ENCODE measurements at regions not wholly inside any gene's neighbourhood (a gene's known extent, or its start where the extent isn't known, plus 50 kb on each side); places are given as distances from the start of the nearest gene placed in this dataset.

GRCh38 chr11:33476945-33477606, 219.9 kb downstream of the HIPK3 start:
- no peak for DNase-seq (ENCODE audit: low read depth in 4 of 4, low spot score in 3 of 4)

- DNase-seq (ENCODE audit: low read depth in 4 of 4, low spot score in 3 of 4): peak; percentile 61 to 69 (median 65)
Observed at GRCh38 chr11:33475993-33476392, 218.8 kb downstream of the HIPK3 start.

DNA sequence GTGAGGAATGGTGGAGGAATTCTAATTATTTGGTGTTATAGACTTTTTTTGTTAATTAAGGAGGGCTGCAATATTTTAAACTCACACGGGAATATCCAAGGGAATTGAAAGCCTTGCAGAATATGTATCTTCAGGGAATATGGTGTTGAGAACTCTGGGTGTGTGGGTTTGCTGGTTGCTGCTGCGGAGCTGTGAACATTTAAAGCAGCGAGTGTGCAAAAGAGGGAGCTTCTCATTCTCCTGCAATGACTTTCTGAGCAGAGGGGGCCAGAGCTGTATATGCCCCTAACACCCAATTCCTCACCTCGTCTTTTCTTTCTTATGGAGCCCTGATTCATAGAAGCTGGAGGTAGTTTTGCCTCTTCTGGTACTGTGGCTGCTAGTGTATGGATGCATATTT, 217.7 kb downstream of the HIPK3 start:
- DNase-seq (ENCODE audit: low read depth in 4 of 4, low spot score in 3 of 4): no peak

- DNase-seq (ENCODE audit: low read depth in 4 of 4, low spot score in 3 of 4): no peak
Observed at GRCh38 chr11:33471541-33471940, 214.4 kb downstream of the HIPK3 start.

- no peak for DNase-seq (ENCODE audit: low read depth in 4 of 4, low spot score in 3 of 4)
Observed at GRCh38 chr11:33467966-33468365, 210.8 kb downstream of the HIPK3 start.

DNA sequence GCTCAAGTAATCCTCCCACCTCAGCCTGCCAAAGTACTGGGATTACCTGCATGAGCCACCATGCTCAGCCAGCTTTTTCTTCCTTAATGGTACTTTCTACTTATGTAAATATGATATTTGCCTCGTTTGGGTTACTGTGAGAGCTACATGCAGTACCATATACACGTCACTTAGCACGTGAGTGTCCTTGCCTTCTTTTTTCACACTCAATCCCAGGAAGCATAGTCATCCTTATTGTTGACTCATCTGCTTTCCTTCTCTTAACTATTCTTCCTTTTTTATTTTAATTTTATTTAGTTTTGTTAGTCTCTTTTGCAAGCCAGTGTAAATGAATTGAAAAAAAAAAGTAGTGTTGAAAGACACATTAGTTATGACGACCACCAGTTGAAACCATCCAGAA, 205.9 kb downstream of the HIPK3 start:
- DNase-seq (ENCODE audit: low read depth in 4 of 4, low spot score in 3 of 4): no peak

GRCh38 chr11:33461369-33462125, 204.4 kb downstream of the HIPK3 start:
- no peak for DNase-seq (ENCODE audit: low read depth in 4 of 4, low spot score in 3 of 4)

DNA sequence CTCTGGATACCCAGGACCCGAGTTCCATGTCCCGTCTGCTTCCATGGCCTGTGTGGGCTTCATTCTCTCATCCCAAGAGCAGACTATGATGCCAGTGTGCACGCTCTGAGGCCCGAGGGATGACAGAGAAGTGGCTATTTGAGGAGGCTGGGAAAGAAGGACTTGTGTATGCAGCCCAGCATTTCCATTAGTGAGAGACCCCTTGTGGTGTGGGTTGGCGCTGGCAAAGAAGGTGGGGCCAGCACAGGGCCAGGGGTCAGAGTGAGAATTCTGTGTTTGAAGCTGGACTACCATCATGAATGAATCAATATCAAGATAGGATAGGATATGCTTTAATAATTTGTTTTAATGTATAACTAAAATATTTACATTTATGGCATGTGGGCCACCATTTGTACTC, 200.8 kb downstream of the HIPK3 start:
- no peak for DNase-seq (ENCODE audit: low read depth in 4 of 4, low spot score in 3 of 4)

- no peak for DNase-seq (ENCODE audit: low read depth in 4 of 4, low spot score in 3 of 4)
Observed at GRCh38 chr11:33455867-33456463, 198.8 kb downstream of the HIPK3 start.

DNA sequence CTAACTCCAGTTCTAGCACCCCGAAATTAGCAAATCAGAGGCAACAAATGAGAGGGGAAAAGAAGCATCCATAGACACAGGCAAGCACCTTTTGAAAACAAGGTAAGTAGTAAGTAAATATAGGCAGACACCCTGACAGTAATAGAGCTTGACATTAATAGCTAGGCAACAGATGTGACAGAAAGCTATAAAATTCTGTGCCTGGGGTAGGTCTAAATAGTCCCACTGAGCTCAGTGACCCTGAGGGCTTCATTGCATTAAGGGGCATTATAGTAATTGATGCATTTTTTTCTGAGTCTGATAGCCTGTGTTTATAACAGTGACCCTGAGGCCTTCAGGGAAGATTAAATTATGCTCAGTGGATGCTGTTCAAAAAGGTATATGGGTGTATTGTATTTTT, 197.1 kb downstream of the HIPK3 start:
- no peak for DNase-seq (ENCODE audit: low read depth in 4 of 4, low spot score in 3 of 4)

DNA sequence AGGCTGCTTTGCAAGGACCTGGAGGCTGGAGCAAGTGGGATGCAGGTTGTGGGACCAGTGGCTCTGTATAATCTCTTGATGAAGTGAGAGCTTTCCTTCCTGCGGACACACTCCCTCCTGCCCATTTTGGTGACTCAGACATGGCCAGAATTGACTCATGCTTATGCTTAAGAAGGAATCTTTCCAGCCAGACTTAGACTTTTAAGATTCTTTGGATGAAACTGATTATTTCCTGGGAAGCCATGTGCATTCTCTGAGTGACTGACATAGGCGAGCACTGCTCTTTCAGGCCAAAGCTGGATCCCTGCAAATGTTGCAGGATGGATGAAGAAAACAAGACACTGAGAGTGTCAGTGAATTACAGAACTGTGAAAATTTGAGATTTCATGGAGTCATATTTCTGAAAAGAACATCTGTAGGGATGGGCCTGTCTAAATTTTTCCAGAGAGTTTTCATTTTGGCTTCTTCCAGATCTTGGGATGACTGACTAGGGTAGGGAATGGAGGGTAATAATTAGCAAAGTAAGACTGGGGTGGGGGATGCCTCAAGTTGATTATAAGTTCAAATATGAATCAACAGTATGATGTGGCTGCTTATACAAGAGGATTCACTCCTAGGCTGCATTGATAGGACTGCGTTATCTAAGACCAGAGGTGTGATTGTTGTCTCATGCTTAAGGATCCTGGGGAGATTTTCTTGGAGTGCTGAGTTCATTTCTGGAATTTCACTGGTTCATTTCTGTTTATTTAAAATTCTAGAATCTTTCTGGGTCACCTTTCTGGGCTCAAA, 195.8 kb downstream of the HIPK3 start:
- no peak for DNase-seq (ENCODE audit: low read depth in 4 of 4, low spot score in 3 of 4)

DNA sequence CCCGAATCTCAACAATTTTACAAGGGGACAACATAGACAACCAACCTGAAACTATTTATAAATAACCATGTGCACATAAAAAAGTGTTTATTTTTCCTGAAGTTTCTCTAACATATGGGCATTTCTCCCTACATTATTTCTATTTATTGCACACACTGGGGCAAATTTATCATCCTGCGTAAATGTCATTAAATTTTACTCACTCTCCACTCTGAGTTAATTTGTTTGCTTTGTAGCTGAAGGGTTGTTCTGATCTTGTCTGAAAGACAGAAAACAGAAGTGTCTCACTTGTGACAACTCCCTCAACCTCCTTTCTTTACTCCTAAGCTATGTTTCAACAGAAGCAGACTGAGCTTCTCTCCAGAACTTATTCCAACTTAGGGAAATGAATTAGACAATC, 194.2 kb downstream of the HIPK3 start:
- no peak for DNase-seq (ENCODE audit: low read depth in 4 of 4, low spot score in 3 of 4)

DNA sequence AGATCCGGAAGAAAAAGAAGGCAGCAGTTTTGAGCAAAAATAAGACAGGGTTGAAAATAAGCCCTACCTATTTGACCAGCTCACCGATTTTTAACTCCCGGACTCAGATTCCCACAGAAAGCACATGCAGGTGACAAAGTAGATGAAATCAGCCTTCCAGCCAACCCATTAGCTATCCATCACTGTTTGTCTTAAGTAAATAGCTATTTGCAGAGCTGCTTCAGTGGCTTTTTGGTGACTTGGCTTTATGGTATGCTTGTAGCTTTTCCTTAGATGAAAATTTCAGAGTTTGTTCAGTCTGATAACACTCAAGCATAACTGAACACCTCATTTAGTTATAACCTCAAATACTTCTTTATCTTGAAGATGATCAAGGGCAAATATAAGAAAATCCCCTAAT, 192.6 kb downstream of the HIPK3 start:
- no peak for DNase-seq (ENCODE audit: low read depth in 4 of 4, low spot score in 3 of 4)

GRCh38 chr11:33448461-33449130, 191.4 kb downstream of the HIPK3 start:
- no peak for DNase-seq (ENCODE audit: low read depth in 4 of 4, low spot score in 3 of 4)

- no peak for DNase-seq (ENCODE audit: low read depth in 4 of 4, low spot score in 3 of 4)
Observed at GRCh38 chr11:33445761-33446161, 188.6 kb downstream of the HIPK3 start.

DNA sequence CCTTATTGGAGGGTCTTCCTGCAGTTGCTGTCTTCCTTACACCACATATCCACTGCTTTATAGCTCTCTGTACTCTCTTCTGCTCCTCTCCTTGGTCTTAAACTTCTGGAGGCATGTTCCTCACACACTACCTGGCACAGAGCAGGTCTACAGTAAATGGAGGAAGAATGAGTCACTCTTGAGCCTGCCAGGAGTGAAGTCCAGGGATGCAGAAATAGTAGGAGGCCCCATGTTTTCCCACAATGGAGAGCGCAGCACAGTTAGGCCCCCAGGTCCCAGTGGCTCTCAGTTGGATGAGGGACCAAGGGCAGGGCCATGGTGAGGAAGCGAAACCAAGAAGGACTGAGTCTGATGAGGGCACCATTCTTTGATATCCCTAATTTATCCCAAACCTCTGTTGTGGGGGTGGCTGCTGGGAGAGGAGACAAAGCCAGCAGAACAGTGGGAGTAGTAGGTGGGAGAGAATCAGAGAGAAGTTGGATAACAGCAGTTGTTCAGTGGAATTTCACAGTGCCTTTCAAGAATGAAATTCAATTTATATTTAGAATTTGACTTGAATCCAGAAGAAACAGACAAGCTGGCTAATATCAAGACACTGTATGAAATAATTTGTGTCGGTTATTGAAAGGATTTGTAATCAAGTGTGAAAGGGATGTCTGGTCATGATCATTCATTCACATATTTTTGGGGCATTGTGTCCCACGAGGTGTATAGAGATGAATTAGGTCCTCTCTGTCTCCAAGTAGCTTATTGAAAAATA, 187.8 kb downstream of the HIPK3 start:
- no peak for DNase-seq (ENCODE audit: low read depth in 4 of 4, low spot score in 3 of 4)

GRCh38 chr11:33443684-33444083, 186.5 kb downstream of the HIPK3 start:
- DNase-seq (ENCODE audit: low read depth in 4 of 4, low spot score in 3 of 4): no peak

- DNase-seq (ENCODE audit: low read depth in 4 of 4, low spot score in 3 of 4): no peak
Observed at GRCh38 chr11:33438301-33438700, 181.1 kb downstream of the HIPK3 start.

DNA sequence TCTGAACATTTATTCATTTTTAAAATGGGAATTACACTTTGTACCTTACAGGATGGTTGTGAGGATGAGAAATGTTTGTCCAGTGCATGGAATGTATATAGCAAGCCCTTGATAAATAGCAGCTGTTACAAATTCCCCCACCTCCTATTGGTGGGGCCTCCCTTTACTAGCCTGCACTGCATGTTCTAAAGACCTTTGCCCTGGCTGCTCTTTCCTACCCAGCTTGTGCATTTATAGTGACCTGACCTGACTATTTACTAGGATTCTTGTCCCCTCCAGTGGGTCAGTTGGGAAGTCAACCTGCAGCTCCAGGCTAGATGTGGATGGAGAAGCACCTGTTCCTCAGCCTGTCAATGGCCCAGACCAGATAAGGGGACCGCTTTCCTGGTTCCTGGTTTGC, 180.3 kb downstream of the HIPK3 start:
- no peak for DNase-seq (ENCODE audit: low read depth in 4 of 4, low spot score in 3 of 4)

DNA sequence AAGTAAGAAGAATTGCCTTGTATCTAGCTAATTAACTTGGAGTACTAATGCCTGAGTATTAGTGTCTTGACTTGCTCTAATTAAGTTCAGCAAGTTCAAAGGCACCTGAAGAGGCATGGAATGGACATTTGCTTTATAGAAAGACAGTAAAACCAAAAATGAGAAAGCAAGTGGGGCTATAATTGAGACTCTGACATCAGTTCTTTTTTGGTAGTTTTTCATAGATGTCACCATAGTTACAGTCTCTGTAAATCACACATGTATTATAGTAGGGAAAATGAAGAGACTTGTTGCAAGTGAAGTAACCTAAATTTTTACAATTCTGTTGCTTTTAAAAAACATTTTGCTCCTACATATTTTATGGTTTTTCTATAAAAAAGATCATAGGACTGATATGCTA, 178.0 kb downstream of the HIPK3 start:
- DNase-seq (ENCODE audit: low read depth in 4 of 4, low spot score in 3 of 4): no peak
